ENCODE measurements at regions not wholly inside any gene's neighbourhood (a gene's known extent, or its start where the extent isn't known, plus 50 kb on each side); places are given as distances from the start of the nearest gene placed in this dataset.
"Not testable (repeated sequence)": the region's sequence is repeated elsewhere in the genome, so short reads cannot be mapped to it uniquely, and the experiment has no call there.

GRCh38 chr10:28897617-28898464, 220.5 kb downstream of the BAMBI start:
- no peak for FAIRE-seq

DNA sequence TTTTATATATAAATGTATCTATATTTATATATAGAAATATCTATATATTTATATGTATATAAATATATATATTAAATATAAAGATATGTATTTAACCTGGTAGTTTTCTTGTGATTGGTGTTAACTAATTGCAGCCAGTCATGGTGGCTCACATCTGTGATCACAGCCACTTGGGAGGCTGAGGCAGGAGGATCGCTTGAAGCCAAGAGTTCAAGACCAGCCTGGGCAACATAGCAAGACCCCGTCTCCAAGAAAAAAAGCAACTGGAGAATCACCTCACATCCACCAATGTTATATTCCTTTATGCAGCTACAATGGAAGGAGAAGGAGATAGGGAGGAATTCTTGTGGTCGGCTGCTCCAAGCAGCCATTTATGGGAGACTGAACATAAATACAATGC, 224.9 kb downstream of the BAMBI start:
- FAIRE-seq: no peak

- no peak for FAIRE-seq
Observed at GRCh38 chr10:28903063-28903462, 225.7 kb downstream of the BAMBI start.

DNA sequence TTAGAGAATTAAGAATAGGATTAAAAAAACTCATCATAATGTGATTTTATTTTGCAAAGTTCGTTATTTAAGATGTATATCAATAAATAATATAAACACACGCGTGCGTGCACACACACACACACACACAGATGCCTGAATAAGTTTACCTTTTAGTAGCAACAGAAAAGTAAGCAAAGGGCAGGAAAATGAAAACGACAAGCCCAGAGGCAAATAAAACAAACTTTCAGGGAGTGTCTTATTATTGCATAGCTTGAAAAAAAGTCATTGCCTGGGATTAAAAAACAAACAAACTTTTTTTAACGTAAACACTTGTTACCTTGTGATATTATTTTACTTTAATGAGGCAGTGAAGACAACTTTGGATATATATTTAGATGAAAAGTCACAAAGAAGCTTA, 226.4 kb downstream of the BAMBI start:
- FAIRE-seq: no peak

DNA sequence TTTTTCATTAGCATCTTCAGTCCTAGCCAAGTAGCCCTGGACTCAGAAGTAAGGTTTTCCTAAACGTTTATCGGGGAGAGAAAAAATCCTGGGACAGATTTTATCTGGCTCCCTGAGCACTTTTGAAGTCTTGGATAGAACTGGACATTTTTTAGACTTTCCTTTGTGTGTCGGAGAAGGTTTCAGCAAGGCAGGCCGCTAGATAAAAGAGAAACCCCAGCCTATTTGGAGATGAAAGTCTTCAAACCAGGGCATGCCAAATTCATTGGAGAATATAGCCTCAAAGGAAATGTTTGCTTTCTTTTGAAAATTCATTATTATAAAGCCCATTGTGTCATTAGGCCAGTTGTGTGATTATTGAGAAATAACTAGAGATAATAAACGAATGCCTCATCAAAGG, 228.1 kb downstream of the BAMBI start:
- FAIRE-seq: no peak

GRCh38 chr10:28906011-28906411, 228.7 kb downstream of the BAMBI start:
- FAIRE-seq: no peak

GRCh38 chr10:28906415-28906814, 229.1 kb downstream of the BAMBI start:
- FAIRE-seq: no peak

DNA sequence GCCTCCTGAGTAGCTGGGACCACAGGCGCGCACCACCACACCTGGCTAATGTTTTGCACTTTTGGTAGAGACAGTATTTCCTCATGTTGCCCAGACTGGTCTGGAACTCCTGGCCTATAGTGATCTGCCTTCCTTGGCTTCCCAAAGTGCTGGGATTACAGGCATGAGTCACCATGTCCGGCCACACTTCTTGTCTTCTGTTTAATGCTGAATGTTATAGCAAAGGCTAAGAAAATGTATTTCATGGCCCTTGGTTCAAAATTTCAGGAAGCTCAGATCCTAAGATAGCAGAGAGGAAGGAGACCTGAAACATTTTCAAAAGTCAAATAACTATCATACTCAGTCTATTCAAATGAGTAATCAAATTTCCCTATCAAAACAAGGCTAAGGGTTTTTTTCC, 229.6 kb downstream of the BAMBI start:
- FAIRE-seq: no peak

GRCh38 chr10:28909875-28910274, 232.6 kb downstream of the BAMBI start:
- no peak for FAIRE-seq

DNA sequence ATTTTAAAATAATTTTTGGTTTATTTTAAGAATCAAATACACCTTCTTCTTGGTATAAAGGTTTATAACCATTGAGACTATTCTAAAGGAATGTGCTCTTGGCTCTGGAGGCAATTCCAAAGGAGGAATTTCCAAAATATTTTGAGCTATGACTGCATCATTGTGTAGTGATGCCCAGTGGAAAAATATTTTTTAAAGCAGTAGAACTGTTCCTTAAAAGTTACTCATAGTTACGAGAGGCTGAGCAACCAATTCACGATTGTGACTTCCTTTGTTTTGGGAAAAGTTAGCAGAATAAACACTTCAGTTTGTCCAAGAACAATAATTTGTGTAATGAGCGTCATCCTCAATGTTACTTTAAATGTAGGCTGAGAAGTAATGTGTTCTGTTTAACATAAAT, 233.6 kb downstream of the BAMBI start:
- FAIRE-seq: no peak

GRCh38 chr10:28911511-28911910, 234.2 kb downstream of the BAMBI start:
- not testable (repeated sequence) for FAIRE-seq

DNA sequence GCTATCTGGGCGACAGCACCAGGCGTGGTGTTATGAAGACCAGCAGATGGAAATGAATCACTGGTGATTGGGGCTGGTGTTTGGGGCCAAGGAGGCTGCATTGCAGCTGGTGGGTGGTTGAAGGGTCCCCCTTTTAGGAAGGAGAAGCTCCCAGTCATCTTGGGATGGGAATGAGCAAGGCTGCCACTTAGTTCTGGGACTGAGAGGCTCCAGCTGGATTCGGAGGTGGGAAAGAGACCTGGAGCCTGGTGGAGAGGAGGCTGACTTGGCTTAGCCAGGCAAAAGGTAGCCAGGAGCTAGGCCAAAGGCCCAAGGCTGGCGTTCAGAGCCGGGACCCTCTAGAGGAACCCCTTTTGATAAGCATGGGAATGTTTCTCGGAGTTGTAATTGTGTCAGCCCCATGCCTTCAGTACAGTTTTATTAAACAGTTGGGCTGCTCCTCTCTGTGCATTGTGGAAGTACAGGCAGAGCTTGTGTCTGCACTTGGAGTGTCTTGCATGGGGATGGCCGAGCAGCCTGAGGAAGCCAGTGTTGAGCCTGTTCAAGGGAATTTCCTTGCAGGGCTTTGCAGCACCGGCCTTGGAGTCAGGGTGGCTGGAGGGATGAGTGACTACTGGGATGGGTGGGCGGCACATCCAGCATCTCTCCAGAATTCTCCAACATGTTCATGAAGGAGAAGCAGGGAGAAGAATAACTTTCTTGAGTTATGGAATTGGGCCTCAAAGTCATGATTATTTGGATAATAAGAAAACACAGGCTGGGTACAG, 234.9 kb downstream of the BAMBI start:
- FAIRE-seq: no peak

DNA sequence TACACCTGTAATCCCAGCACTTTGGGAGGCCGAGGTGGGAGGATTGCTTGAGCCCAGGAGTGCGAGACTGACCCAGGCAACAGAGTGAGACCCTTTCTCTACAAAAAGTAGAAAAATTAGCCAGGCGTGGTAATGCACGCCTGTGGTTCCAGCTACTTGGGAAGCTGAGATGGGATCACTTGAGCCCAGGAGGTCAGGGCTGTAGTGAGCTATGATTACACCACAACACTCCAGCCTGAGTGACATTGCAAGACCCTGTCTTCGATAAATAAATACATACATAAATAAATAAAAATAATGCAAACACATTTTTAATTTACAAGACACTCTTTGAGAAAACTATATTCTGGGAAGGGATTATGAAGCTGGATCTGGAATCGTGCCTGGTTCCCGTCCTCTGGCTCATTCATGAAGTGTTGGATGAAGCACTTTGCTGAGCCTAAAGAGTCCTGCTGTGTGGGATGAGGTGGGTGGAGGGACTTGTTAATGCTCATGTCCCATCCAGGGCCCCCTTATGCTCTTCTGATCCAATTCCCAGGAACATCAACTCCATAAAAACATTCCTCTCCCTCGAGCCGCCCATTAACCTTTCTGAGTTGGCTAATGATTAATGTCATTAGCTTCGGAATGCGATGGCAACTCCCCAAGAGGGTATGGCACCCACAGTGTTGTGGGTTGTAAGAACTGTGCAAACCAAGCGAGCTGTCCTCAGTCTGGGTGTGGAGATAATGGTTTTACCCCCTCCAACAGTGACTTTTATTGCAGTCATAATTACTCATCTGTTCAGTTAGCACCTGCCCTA, 236.3 kb downstream of the BAMBI start:
- no peak for FAIRE-seq

GRCh38 chr10:28914701-28915100, 237.4 kb downstream of the BAMBI start:
- no peak for FAIRE-seq

DNA sequence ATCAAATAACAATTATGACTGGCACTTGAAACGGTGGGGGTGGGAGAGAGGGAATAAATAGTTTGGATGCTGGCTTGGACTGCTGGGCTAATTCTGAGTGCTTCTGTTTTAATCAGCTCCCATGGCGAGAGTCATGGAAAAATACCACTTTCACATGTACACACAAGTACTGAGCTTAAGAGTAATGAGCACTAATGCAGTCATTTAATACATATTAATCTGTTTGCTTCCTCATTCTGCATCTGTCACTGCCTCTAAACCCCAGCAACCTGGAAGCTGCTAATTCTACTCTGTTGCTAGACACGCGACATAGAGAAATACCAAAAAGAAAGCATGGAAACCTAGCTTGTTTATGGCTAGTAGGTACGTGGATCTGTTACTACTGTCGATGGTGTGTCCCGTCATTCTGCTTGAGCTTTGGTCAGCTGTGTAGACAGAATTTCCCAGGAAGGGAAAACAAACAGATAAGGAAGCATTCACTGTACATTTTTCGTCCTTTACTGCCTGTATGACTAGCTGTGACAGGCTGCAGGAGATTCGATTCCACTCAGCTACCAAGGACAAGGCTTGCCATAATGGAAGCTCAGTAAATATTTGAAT, 238.8 kb downstream of the BAMBI start:
- FAIRE-seq: no peak

GRCh38 chr10:28920091-28920490, 242.8 kb downstream of the BAMBI start:
- FAIRE-seq: no peak

DNA sequence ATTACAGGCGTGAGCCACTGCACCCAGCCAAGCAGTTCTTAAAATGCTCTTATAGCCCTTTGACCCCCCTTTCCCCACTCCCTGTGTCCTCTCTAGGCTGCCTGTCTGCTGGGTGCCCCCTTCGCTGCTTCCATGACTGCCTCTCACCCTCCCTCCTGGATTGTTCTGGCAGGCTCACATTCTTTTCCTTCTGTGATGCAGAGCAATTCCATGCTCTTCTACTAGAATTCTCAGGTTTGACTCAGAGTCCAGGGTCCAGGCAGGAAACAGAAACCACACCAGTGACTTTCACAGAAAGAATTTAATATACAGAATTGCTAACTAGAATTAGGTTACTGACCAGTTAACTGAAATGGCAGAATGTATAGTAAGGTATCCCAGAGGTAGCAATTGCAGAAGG, 244.8 kb downstream of the BAMBI start:
- FAIRE-seq: no peak

DNA sequence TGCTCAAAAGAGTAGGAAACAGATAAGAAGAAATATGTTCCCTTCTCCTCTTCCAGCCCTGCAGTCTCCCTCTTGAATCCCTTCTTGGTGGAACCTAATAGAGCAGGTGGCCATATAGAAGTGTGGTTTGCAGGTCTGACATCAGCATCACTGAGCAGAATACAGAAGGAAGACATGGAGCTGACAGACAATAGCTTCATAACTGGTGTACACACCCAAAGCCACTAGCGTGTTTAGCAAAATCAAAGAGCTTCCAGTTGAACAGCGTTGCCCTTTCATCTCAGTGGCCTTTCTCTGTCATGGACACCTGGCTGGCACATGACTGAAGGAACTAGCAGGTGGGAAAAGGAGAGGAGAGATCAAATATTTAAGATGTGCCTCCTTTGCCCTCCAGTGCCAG, 245.5 kb downstream of the BAMBI start:
- no peak for FAIRE-seq

DNA sequence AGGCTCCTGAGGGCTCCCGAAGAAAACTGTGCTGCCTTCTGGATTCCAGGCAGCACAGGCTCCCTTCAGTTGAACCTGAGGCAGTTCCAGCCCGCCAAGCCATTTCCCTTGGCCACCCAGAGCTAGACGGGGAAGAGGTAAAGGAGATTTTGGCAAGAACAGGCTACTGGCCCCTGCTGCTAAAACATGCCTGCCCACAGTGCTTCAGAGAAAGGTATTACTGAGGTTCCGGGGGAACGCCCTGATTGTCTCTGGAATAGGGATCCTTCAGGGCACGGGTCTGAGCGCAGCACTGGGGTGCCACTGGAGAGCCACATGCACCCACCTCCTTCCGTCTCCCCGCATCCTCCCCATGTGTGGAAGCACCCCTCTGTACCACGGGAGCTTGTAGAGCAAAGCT, 247.4 kb downstream of the BAMBI start:
- no peak for FAIRE-seq

DNA sequence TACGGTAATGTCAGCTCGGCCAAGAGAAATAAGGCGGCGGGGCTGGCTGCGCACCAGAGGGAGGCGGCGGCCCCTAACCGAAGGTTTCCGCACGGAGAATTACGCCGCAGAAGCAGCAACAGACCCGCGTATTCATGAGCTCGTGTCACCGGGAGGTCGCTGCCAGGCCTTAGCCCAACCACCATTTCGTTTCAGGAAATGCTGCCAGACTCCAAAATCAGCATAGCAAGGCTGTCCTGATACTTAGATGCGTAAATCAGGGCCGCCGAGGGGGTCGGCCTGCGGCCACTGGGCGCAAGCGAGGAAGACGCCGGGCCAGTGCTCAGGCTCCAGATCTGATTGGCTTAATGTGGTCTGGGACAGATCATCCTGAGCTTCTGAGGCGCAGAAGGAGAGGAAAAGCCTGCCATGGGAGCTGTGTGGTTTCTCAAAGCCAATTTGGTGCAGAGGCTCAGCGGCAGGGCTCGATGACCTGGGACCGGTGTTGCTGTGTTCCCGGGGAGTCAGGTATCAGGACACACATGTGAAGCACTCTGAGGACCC, 247.9 kb downstream of the BAMBI start:
- FAIRE-seq: no peak

GRCh38 chr10:28926932-28927331, 249.6 kb downstream of the BAMBI start:
- no peak for FAIRE-seq

DNA sequence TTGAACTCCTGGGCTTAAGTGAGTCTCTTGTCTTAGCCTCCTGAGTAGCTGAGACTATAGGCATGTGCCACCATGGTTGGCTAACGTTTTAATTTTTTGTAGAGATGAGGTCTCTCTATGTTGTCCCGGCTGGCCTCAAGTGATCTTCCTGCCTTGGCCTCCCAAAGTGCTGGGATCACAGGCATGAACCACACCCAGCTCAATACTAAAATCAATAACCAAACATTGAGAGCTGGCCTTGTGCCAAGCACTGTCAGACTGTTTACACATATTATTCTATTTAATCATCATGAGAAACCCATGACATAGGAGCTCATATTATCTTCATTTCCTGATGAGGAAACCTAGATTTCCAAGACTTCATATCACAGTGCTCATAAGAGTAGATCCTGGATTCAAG, 251.2 kb downstream of the BAMBI start:
- FAIRE-seq: no peak

GRCh38 chr10:28929942-28930341, 252.6 kb downstream of the BAMBI start:
- FAIRE-seq: no peak
